Skeletal muscle tissue (tissue), 3 donors: ENCODE measurements at regions not wholly inside any gene's neighbourhood (a gene's known extent, or its start where the extent isn't known, plus 50 kb on each side); places are given as distances from the start of the nearest gene placed in this dataset.
A peak's percentile ranks its signal among the peaks of the same experiment; 100 is the strongest.

Experiments
- H3K27ac ChIP-seq: one replicate; pipeline ENCODE4 v1.7.0; 2013; ENCODE audit warnings: mild to moderate bottlenecking, low read depth, low read length, inconsistent platforms
- H3K27me3 ChIP-seq, 3 donors: one replicate each; pipeline ENCODE4 v1.7.0; 2013; ENCODE audit warnings: low read length in 3 of 3; ENCODE audit not compliant: control insufficient read depth in 3 of 3, insufficient read depth in 3 of 3
- H3K36me3 ChIP-seq, 3 donors: one replicate each; pipeline ENCODE4 v1.7.0; 2013; ENCODE audit warnings: low read length in 3 of 3; ENCODE audit not compliant: control insufficient read depth in 3 of 3, insufficient read depth in 3 of 3
- H3K4me1 ChIP-seq, 3 donors: one replicate each; pipeline ENCODE4 v1.7.0; 2013; ENCODE audit warnings: low read length in 3 of 3, mild to moderate bottlenecking in 3 of 3; ENCODE audit not compliant: control insufficient read depth in 3 of 3, insufficient read depth in 3 of 3
- H3K4me3 ChIP-seq, 3 donors: one replicate each; pipeline ENCODE4 v1.7.0; 2013; ENCODE audit warnings: low read length in 3 of 3
- H3K9ac ChIP-seq, 3 donors: one replicate each; pipeline ENCODE4 v1.7.0; 2013; ENCODE audit warnings: low read length in 3 of 3, mild to moderate bottlenecking in 3 of 3, moderate library complexity in 2 of 3, low read depth in 1 of 3
- H3K9me3 ChIP-seq, 3 donors: one replicate each; pipeline ENCODE4 v1.7.0; 2013; ENCODE audit warnings: low read length in 3 of 3; ENCODE audit not compliant: control insufficient read depth in 3 of 3
- donor health status: Osteomylitis.

GRCh38 chr11:64445651-64446050, 86.7 kb downstream of the RPS6KA4 start:
- H3K9ac ChIP-seq: no peak overlapping the region
- peaks cover 16 to 31% (median 19%) of the 10 kb centered on the region in 3 donors for H3K4me1 ChIP-seq
- H3K27ac ChIP-seq: no peak overlapping the region
- no peaks in the 10 kb centered on the region for H3K9me3 ChIP-seq
- no peaks in the 10 kb centered on the region for H3K36me3 ChIP-seq
- H3K27me3 ChIP-seq: peaks cover 0 to 10% (median 0%) of the 10 kb centered on the region in 3 donors
- no peak overlapping the region for H3K4me3 ChIP-seq

GRCh38 chr11:64447831-64448598, 89.1 kb downstream of the RPS6KA4 start:
- Histone ChIP-seq H3K9ac (peak overlapping the region; percentile 12 to 66 (median 66)), H3K27ac (peak overlapping the region; percentile 78), H3K9me3 (no peaks in the 10 kb centered on the region), H3K4me1 (peaks cover 16 to 31% (median 19%) of the 10 kb centered on the region in 3 donors), H3K27me3 (peaks cover 0 to 7% (median 0%) of the 10 kb centered on the region in 3 donors), H3K4me3 (peak overlapping the region; percentile 55 to 68 (median 63)), H3K36me3 (no peaks in the 10 kb centered on the region)

GRCh38 chr11:64448599-64449380, 89.8 kb downstream of the RPS6KA4 start:
- Histone ChIP-seq H3K4me3 (peak overlapping the region; percentile 55 to 68 (median 63)), H3K27me3 (peaks cover 0 to 7% (median 0%) of the 10 kb centered on the region in 3 donors), H3K27ac (peak overlapping the region; percentile 78)

GRCh38 chr11:64449381-64450167, 90.6 kb downstream of the RPS6KA4 start:
- H3K4me1 ChIP-seq: peaks cover 16 to 31% (median 19%) of the 10 kb centered on the region in 3 donors
- H3K9me3 ChIP-seq: no peaks in the 10 kb centered on the region
- peak overlapping the region in 2 of 3 donors; percentile 66 to 69 for H3K9ac ChIP-seq
- peak overlapping the region; percentile 78 for H3K27ac ChIP-seq
- H3K36me3 ChIP-seq: no peaks in the 10 kb centered on the region
- peaks cover 0 to 7% (median 0%) of the 10 kb centered on the region in 3 donors for H3K27me3 ChIP-seq
- peak overlapping the region; percentile 54 to 68 (median 63) for H3K4me3 ChIP-seq

More at GRCh38 chr11:64448599-64449380, 89.8 kb downstream of the RPS6KA4 start:
- H3K36me3 ChIP-seq: no peaks in the 10 kb centered on the region
- H3K9ac ChIP-seq: peak overlapping the region in 2 of 3 donors; percentile 66 to 69
- H3K9me3 ChIP-seq: no peaks in the 10 kb centered on the region
- H3K4me1 ChIP-seq: peaks cover 16 to 31% (median 19%) of the 10 kb centered on the region in 3 donors

GRCh38 chr11:64450168-64450560, 91.2 kb downstream of the RPS6KA4 start:
- no peak overlapping the region for H3K4me3 ChIP-seq
- H3K9ac ChIP-seq: no peak overlapping the region
- H3K4me1 ChIP-seq: peaks cover 16 to 26% (median 19%) of the 10 kb centered on the region in 3 donors
- no peaks in the 10 kb centered on the region for H3K36me3 ChIP-seq
- no peak overlapping the region for H3K27ac ChIP-seq
- H3K27me3 ChIP-seq: peaks cover 0 to 11% (median under 1%) of the 10 kb centered on the region in 3 donors
- H3K9me3 ChIP-seq: no peaks in the 10 kb centered on the region

- H3K9ac ChIP-seq: no peak overlapping the region
- H3K4me3 ChIP-seq: no peak overlapping the region
- peaks cover 0 to 11% (median 3%) of the 10 kb centered on the region in 3 donors for H3K27me3 ChIP-seq
Observed at GRCh38 chr11:64451856-64452255, 92.9 kb downstream of the RPS6KA4 start.

GRCh38 chr11:64453466-64453865, 94.5 kb downstream of the RPS6KA4 start:
- peaks cover 0 to 11% (median 6%) of the 10 kb centered on the region in 3 donors for H3K27me3 ChIP-seq
- H3K9ac ChIP-seq: no peak overlapping the region
- no peaks in the 10 kb centered on the region for H3K9me3 ChIP-seq
- H3K27ac ChIP-seq: no peak overlapping the region
- H3K4me1 ChIP-seq: peaks cover 10 to 13% (median 11%) of the 10 kb centered on the region in 3 donors
- H3K36me3 ChIP-seq: no peaks in the 10 kb centered on the region
- H3K4me3 ChIP-seq: no peak overlapping the region

More at GRCh38 chr11:64451856-64452255, 92.9 kb downstream of the RPS6KA4 start:
- H3K27ac ChIP-seq: no peak overlapping the region
- no peaks in the 10 kb centered on the region for H3K36me3 ChIP-seq
- peaks cover 16 to 23% (median 19%) of the 10 kb centered on the region in 3 donors for H3K4me1 ChIP-seq
- no peaks in the 10 kb centered on the region for H3K9me3 ChIP-seq

GRCh38 chr11:64455456-64456261, 96.7 kb downstream of the RPS6KA4 start:
- Histone ChIP-seq H3K9me3 (no peaks in the 10 kb centered on the region), H3K4me3 (no peak overlapping the region), H3K36me3 (no peaks in the 10 kb centered on the region), H3K27ac (no peak overlapping the region), H3K27me3 (peaks cover 0 to 6% (median 4%) of the 10 kb centered on the region in 3 donors), H3K9ac (no peak overlapping the region), H3K4me1 (no peaks in the 10 kb centered on the region)
